ENCODE measurements at regions not wholly inside any gene's neighbourhood (a gene's known extent, or its start where the extent isn't known, plus 50 kb on each side); places are given as distances from the start of the nearest gene placed in this dataset.

GRCh38 chr20:11539450-11539849 lies 378.2 kb upstream of the BTBD3 start:
- in situ Hi-C loops (cut with MboI; ENCODE audit: low sequenced_read_pairs) = loop anchor here (25.0 kb wide), 1 partner anchor 1077 kb away; no protein-coding TSS in a partner anchor

- in situ Hi-C loops (cut with MboI; ENCODE audit: low sequenced_read_pairs) = loop anchor here (25.0 kb wide), 1 partner anchor 1078 kb away; no protein-coding TSS in a partner anchor
Measured at GRCh38 chr20:11540558-11540957, 377.1 kb upstream of the BTBD3 start.

- in situ Hi-C loops (cut with MboI; ENCODE audit: low sequenced_read_pairs) = loop anchor here (25.0 kb wide), 1 partner anchor 1080 kb away; no protein-coding TSS in a partner anchor
Measured at GRCh38 chr20:11542645-11543044, 375.0 kb upstream of the BTBD3 start.

GRCh38 chr20:11544029-11544678 lies 373.5 kb upstream of the BTBD3 start:
- in situ Hi-C loops (cut with MboI; ENCODE audit: low sequenced_read_pairs) = loop anchor here (25.0 kb wide), 1 partner anchor 1082 kb away; no protein-coding TSS in a partner anchor

DNA sequence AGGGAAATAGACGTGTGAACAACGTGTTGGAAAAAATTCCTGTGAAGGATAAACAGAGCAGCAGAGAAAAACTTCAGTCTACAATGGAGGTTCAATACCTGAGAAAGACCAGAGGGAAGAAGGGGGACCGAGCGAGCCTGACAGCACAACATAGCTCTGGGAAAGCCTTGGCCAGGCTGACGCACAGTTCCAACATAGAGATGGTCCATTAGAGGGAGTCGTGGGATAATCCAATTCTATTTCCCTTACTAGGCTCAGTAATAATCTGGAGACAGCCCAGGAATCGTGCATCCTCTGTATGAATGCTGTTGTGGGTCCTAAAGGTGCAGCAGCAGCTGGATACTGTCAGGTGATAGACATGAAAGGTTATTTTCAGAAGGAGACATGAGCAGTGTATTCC lies 370.8 kb upstream of the BTBD3 start:
- in situ Hi-C loops (cut with MboI; ENCODE audit: low sequenced_read_pairs) = loop anchor here (25.0 kb wide), 1 partner anchor 1085 kb away; no protein-coding TSS in a partner anchor

GRCh38 chr20:11549172-11550103 lies 368.3 kb upstream of the BTBD3 start:
- in situ Hi-C loops (cut with MboI; ENCODE audit: low sequenced_read_pairs) = loop anchor here (25.0 kb wide), 1 partner anchor 1087 kb away; no protein-coding TSS in a partner anchor

- in situ Hi-C loops (cut with MboI; ENCODE audit: low sequenced_read_pairs) = no loop called here
Measured at GRCh38 chr20:11550657-11551338, 366.9 kb upstream of the BTBD3 start.

GRCh38 chr20:11551479-11551878 lies 366.2 kb upstream of the BTBD3 start:
- in situ Hi-C loops (cut with MboI; ENCODE audit: low sequenced_read_pairs) = no loop called here

GRCh38 chr20:11553603-11554002 lies 364.1 kb upstream of the BTBD3 start:
- in situ Hi-C loops (cut with MboI; ENCODE audit: low sequenced_read_pairs) = no loop called here

DNA sequence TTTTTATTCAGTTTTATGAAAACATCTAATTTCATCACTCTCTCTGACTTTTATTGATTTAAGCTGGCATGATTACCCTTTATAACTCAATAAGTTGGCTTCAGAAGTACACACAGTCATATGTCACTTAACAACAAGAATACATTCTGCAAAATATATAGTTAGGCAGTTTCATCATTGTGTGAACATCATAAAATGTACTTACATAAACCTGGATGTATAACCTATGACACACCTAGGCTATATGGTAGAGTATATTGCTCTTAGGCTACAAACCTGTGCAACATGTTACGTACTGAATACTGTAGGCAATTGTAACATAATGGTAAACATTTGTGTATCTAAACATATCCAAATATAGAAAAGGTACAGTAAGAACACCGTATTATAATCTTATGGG lies 362.2 kb upstream of the BTBD3 start:
- in situ Hi-C loops (cut with MboI; ENCODE audit: low sequenced_read_pairs) = no loop called here

- in situ Hi-C loops (cut with MboI; ENCODE audit: low sequenced_read_pairs) = no loop called here
Measured at GRCh38 chr20:11556410-11556809, 361.3 kb upstream of the BTBD3 start.

DNA sequence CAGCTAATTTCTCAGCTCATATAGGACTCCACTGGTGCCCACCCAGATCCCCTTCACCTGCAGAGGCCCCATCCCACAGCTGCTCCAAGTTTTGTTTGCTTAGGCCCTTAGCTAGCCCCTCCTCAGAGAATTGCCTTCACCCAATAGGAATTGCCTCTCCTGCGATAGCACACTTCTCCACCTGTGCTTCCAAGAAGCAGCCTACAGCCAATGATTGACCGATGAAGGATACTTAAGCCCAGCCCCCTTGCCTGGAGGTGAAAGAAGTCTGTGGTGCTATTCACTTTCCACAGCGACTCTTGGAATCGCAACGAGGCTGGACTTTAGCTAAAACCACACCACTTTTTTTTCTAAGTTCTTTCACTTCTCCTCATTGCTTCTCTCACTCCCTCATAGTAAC lies 353.2 kb upstream of the BTBD3 start:
- in situ Hi-C loops (cut with MboI; ENCODE audit: low sequenced_read_pairs) = no loop called here

DNA sequence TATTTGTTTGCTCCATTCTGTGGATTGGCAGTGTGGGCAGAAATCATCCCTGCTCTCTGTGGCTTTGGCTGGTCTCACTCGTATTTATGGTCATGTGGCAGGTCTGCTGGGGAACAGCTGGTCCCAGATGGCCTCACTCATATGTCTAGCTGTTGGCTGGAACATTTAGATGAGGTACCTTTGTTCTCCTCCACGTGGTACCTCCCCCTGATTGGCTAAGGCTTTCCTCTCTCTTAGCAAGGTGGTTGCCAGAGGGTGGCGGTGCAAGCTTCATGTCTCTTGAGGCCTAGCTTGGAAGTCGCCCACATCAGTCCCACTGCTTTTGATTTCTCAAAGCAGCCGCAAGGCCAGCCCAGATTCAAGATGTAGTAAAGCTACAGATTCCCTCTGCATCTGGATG lies 348.5 kb upstream of the BTBD3 start:
- in situ Hi-C loops (cut with MboI; ENCODE audit: low sequenced_read_pairs) = no loop called here

DNA sequence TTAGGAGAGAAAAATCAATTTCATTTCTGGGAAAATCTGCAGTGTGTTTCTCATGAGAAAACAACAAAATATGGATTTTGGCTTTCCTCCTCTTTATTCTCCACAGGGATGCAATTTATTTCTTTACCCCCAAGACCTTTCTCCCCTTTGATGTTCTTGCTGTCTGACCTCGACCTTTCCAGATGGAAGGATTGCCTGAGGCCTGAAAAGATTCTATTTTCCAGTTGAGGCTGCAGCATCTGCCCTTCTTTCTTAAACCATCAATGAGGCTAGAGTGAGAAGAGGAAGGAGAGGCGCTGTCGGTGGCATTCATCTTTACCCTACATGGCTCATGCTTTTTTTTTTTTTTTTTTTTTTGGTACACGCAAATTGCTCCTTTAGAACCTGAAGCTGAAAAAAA lies 344.2 kb upstream of the BTBD3 start:
- in situ Hi-C loops (cut with MboI; ENCODE audit: low sequenced_read_pairs) = no loop called here

DNA sequence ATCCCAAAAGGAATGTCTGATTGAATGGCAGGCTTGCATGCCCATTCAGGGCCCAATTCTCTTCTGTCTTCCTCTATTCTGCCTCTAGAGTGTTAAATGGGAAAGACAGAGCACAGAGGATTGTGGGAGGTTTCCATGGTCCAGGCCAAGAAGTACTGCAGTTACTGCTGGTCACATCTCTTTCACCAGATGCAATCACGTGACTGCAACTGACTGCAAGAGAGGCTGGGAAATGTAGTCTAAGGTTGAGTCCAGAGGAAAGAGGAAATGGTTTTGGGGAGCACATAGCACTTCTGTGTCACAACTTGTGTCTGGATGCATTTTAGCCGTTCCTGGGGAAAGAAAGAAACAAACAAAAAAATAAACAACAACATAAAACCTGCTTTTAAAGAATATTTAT lies 336.4 kb upstream of the BTBD3 start:
- in situ Hi-C loops (cut with MboI; ENCODE audit: low sequenced_read_pairs) = no loop called here

DNA sequence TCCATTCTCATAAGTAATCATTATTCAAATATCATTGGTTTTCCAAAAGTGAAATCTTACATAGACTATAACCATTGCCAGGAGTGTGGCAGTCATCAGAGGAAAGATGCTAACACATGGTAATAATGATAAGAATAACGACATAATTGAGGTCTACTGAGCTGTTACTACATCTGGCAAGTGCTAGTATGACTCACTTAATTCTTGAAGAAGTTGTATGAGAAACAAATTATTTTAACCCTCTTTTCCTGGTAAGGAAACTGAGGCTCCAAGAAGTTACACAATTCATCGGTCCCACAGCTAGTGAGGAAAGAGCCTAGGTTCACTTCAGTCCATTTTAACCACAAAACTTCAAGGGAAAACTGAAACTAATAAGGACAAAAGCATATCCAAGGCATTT lies 335.6 kb upstream of the BTBD3 start:
- in situ Hi-C loops (cut with MboI; ENCODE audit: low sequenced_read_pairs) = no loop called here

GRCh38 chr20:11585752-11586352 lies 331.8 kb upstream of the BTBD3 start:
- in situ Hi-C loops (cut with MboI; ENCODE audit: low sequenced_read_pairs) = no loop called here

- in situ Hi-C loops (cut with MboI; ENCODE audit: low sequenced_read_pairs) = no loop called here
Measured at GRCh38 chr20:11588875-11589274, 328.8 kb upstream of the BTBD3 start.

GRCh38 chr20:11591965-11592364 lies 325.7 kb upstream of the BTBD3 start:
- in situ Hi-C loops (cut with MboI; ENCODE audit: low sequenced_read_pairs) = no loop called here

GRCh38 chr20:11604339-11604738 lies 313.4 kb upstream of the BTBD3 start:
- in situ Hi-C loops (cut with MboI; ENCODE audit: low sequenced_read_pairs) = no loop called here

DNA sequence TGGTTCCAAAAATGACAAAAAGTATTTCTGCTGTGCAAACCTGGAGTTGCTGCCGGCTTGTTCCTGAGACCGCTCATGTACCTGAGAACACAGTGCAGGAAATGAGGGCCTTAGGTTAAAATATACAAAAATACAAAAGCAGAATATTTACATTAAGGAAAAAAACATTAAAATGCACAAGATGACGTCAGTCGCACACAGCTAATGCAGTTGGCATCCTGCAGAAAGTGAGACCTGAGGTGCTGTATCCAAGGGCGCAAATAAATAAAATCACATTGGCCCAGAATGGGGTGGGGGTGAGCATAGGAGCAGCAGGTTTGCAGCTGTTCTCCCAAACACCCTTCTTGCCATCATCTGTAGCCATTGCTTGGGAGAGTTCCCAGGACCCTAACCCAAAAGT lies 310.6 kb upstream of the BTBD3 start:
- in situ Hi-C loops (cut with MboI; ENCODE audit: low sequenced_read_pairs) = no loop called here
